ENCODE measurements at regions not wholly inside any gene's neighbourhood (a gene's known extent, or its start where the extent isn't known, plus 50 kb on each side); places are given as distances from the start of the nearest gene placed in this dataset.

- TF ChIP-seq KLF7 (tag by site-specific recombination; IDR thresholded peaks at IDR 0.05; ENCODE audit: borderline replicate concordance), result no peak
- no peak for TF ChIP-seq KLF8 (tag by site-specific recombination; IDR thresholded peaks at IDR 0.05)
Observed at GRCh38 chr21:35705888-35706287, 354.4 kb downstream of the SETD4 start (continued).

DNA sequence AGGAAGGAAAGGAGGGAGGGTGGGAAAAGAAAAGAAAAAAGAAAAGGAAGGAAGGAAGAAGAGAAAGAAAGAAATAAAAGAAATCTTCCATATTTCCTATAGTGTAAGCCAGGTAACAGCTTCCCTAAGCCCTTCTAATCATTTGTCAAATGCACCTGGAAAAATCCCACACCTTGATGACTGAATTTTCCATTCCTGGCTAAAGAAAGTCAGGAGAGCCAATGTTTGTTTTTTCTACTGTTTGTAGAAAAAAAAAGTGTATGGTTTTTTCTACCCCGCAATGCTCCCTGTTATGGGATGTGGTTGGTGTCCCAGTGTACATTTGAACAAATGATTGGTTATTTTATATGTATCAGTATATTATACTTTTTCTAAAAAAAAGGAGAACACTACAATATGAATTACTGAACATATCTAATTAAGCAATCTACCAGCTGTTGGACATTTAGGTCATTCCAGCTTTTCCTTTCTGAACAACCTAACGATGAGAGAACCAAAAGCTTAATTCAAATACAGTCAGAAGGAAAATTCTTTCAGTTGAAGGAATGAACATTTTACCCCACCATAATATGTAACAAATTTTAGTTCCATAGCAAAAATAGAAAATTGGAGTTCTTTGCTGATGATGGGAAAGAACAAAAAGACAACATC lies 355.0 kb downstream of the SETD4 start:
- H3K36me3 ChIP-seq (ENCODE audit: control insufficient read depth in 2 of 2, insufficient read depth in 1 of 2, low read length in 2 of 2), result no peaks in the 10 kb centered on the region
- ChIA-PET CTCF (no interaction called here), POLR2A (interaction anchor here (0.7 kb wide), 1 partner anchor 452 kb away, joined by 3 read pairs; no protein-coding TSS in a partner anchor)
- TF ChIP-seq ZNF501 (tag by site-specific recombination; IDR thresholded peaks at IDR 0.05) (no peak), ZFP41 (tag by site-specific recombination; IDR thresholded peaks at IDR 0.05; ENCODE audit: borderline replicate concordance) (no peak), ZNF521 (tag by site-specific recombination; IDR thresholded peaks at IDR 0.05) (no peak), ZNF354C (tag by site-specific recombination; IDR thresholded peaks at IDR 0.05; ENCODE audit: borderline replicate concordance, low read depth) (no peak), ZFP37 (tag by site-specific recombination; IDR thresholded peaks at IDR 0.05) (no peak), ZNF223 (tag by site-specific recombination; IDR thresholded peaks at IDR 0.05) (no peak), ZNF76 (tag by site-specific recombination; IDR thresholded peaks at IDR 0.05; ENCODE audit: borderline replicate concordance, low read depth) (no peak), EGR2 (tag by site-specific recombination; IDR thresholded peaks at IDR 0.05; ENCODE audit: low read depth) (no peak), ZEB2 (tag by site-specific recombination; IDR thresholded peaks at IDR 0.05) (no peak), ZIC2 (tag by site-specific recombination; IDR thresholded peaks at IDR 0.05) (no peak), ZNF423 (tag by site-specific recombination; IDR thresholded peaks at IDR 0.05) (no peak), ZNF23 (tag by site-specific recombination; IDR thresholded peaks at IDR 0.05; ENCODE audit: borderline replicate concordance) (no peak), ZNF140 (tag by site-specific recombination; IDR thresholded peaks at IDR 0.05) (no peak), ZNF174 (tag by site-specific recombination; IDR thresholded peaks at IDR 0.05) (no peak)
- H3K27ac ChIP-seq (ENCODE audit: extremely low read depth, low read depth, low read length), result no peak overlapping the region
- H3K9me3 ChIP-seq (ENCODE audit: control insufficient read depth, insufficient read depth, low read depth, low read length), result no peaks in the 10 kb centered on the region
- H3K4me3 ChIP-seq (ENCODE audit: low read depth, low read length), result no peak overlapping the region
- H3K4me1 ChIP-seq (ENCODE audit: control insufficient read depth, insufficient read depth, low read length), result no peaks in the 10 kb centered on the region

- CTCF ChIA-PET, result interaction anchor here (1.1 kb wide), 1 partner anchor 9 kb away, joined by 3 read pairs; no protein-coding TSS in a partner anchor
- no peak overlapping the region for H3K4me3 ChIP-seq (ENCODE audit: low read depth, low read length)
- TF ChIP-seq ELK4 (IDR thresholded peaks at IDR 0.05; ENCODE audit: borderline replicate concordance, low read depth, low read length), result no peak
- TF ChIP-seq ZNF2 (tag by site-specific recombination; IDR thresholded peaks at IDR 0.05), result no peak
- no peak for TF ChIP-seq KLF8 (tag by site-specific recombination; IDR thresholded peaks at IDR 0.05)
- no peak for TF ChIP-seq ZNF530 (tag by site-specific recombination; IDR thresholded peaks at IDR 0.05; ENCODE audit: low read depth)
- no peak for TF ChIP-seq SETDB1 (IDR thresholded peaks at IDR 0.05; ENCODE audit: insufficient read length, low read length)
- TF ChIP-seq ZNF354C (tag by site-specific recombination; IDR thresholded peaks at IDR 0.05; ENCODE audit: borderline replicate concordance, low read depth), result no peak
- no peak for TF ChIP-seq ZBTB17 (tag by site-specific recombination; IDR thresholded peaks at IDR 0.05)
- TF ChIP-seq YY2 (tag by site-specific recombination; IDR thresholded peaks at IDR 0.05), result no peak
- TF ChIP-seq ZNF76 (tag by site-specific recombination; IDR thresholded peaks at IDR 0.05; ENCODE audit: borderline replicate concordance, low read depth), result no peak
- TF ChIP-seq, protein P1, sequence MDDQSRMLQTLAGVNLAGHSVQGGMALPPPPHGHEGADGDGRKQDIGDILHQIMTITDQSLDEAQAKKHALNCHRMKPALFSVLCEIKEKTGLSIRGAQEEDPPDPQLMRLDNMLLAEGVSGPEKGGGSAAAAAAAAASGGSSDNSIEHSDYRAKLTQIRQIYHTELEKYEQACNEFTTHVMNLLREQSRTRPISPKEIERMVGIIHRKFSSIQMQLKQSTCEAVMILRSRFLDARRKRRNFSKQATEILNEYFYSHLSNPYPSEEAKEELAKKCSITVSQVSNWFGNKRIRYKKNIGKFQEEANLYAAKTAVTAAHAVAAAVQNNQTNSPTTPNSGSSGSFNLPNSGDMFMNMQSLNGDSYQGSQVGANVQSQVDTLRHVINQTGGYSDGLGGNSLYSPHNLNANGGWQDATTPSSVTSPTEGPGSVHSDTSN (CRISPR knock-in tag; IDR thresholded peaks at IDR 0.05), result no peak
- TF ChIP-seq KLF10 (tag by site-specific recombination; IDR thresholded peaks at IDR 0.05), result no peak
- TF ChIP-seq HIC1 (tag by site-specific recombination; IDR thresholded peaks at IDR 0.05), result no peak
- H3K36me3 ChIP-seq (ENCODE audit: control insufficient read depth in 2 of 2, insufficient read depth in 1 of 2, low read length in 2 of 2), result no peaks in the 10 kb centered on the region
- H3K4me1 ChIP-seq (ENCODE audit: control insufficient read depth, insufficient read depth, low read length), result no peaks in the 10 kb centered on the region
- POLR2A ChIA-PET, result no interaction called here
- no peak overlapping the region for H3K27ac ChIP-seq (ENCODE audit: extremely low read depth, low read depth, low read length)
- no peaks in the 10 kb centered on the region for H3K9me3 ChIP-seq (ENCODE audit: control insufficient read depth, insufficient read depth, low read depth, low read length)
Observed at GRCh38 chr21:35703704-35704103, 356.6 kb downstream of the SETD4 start.

Data from HEK293 (cell line).